ENCODE measurements at regions not wholly inside any gene's neighbourhood (a gene's known extent, or its start where the extent isn't known, plus 50 kb on each side); places are given as distances from the start of the nearest gene placed in this dataset.

DNA sequence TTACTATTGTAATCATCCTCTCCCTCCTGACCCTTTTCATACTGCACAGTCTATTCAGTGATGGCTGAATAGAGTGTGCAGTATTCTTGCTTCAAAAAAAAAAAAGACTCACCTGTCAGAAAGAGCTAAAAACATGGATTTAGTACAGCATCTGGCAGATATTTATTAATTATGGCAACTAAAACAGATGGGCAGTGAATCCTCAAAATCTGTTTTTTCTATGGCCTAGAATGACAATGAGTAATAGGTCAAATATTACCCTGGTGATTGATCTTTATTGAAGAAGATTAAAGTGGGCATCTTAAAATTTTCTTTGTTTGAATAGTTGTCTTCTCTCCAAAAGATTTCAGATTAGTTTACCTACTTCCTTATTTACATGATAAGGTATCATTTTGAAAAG is 543.6 kb downstream of the FOXG1 start:
- in situ Hi-C loops (cut with HindIII; ENCODE audit: low sequenced_read_pairs): no loop called here
- DNase-seq (ENCODE audit: low read depth, low spot score): no peak
- TF ChIP-seq, protein P1, sequence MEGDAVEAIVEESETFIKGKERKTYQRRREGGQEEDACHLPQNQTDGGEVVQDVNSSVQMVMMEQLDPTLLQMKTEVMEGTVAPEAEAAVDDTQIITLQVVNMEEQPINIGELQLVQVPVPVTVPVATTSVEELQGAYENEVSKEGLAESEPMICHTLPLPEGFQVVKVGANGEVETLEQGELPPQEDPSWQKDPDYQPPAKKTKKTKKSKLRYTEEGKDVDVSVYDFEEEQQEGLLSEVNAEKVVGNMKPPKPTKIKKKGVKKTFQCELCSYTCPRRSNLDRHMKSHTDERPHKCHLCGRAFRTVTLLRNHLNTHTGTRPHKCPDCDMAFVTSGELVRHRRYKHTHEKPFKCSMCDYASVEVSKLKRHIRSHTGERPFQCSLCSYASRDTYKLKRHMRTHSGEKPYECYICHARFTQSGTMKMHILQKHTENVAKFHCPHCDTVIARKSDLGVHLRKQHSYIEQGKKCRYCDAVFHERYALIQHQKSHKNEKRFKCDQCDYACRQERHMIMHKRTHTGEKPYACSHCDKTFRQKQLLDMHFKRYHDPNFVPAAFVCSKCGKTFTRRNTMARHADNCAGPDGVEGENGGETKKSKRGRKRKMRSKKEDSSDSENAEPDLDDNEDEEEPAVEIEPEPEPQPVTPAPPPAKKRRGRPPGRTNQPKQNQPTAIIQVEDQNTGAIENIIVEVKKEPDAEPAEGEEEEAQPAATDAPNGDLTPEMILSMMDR (IDR thresholded peaks at IDR 0.05; ENCODE audit: low read depth, low read length): no peak
- H3K4me3 ChIP-seq (ENCODE audit: low read depth, low read length): no peak overlapping the region

DNA sequence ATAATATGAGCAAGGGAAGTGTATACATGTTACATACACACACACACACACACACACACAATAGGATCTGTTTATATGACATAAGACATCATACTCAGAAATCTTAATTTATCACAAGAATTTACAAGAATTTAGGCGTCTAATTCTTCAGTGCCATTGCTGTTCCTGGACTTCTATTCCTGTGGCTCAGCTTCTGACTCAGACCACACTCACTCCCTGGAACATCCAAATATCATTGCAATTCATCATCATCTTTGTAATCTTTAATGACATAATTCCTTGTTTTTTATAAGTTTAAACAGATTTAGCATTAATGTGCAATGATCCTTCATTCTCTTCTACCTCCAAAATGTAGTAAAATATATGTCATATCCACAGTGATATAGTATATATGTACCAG is 544.2 kb downstream of the FOXG1 start:
- in situ Hi-C loops (cut with HindIII; ENCODE audit: low sequenced_read_pairs): no loop called here
- no peak overlapping the region for H3K4me3 ChIP-seq (ENCODE audit: low read depth, low read length)
- TF ChIP-seq, protein P1 (IDR thresholded peaks at IDR 0.05; ENCODE audit: low read depth, low read length): no peak
- peak; percentile 52 for DNase-seq (ENCODE audit: low read depth, low spot score)

GRCh38 chr14:29311983-29312382 is 545.4 kb downstream of the FOXG1 start:
- H3K4me3 ChIP-seq (ENCODE audit: low read depth, low read length): no peak overlapping the region
- TF ChIP-seq, protein P1 (IDR thresholded peaks at IDR 0.05; ENCODE audit: low read depth, low read length): no peak
- DNase-seq (ENCODE audit: low read depth, low spot score): peak; percentile 24
- in situ Hi-C loops (cut with HindIII; ENCODE audit: low sequenced_read_pairs): no loop called here

GRCh38 chr14:29316936-29317335 is 550.3 kb downstream of the FOXG1 start:
- in situ Hi-C loops (cut with HindIII; ENCODE audit: low sequenced_read_pairs): no loop called here
- DNase-seq (ENCODE audit: low read depth, low spot score): no peak
- no peak overlapping the region for H3K4me3 ChIP-seq (ENCODE audit: low read depth, low read length)
- TF ChIP-seq, protein P1 (IDR thresholded peaks at IDR 0.05; ENCODE audit: low read depth, low read length): no peak

DNA sequence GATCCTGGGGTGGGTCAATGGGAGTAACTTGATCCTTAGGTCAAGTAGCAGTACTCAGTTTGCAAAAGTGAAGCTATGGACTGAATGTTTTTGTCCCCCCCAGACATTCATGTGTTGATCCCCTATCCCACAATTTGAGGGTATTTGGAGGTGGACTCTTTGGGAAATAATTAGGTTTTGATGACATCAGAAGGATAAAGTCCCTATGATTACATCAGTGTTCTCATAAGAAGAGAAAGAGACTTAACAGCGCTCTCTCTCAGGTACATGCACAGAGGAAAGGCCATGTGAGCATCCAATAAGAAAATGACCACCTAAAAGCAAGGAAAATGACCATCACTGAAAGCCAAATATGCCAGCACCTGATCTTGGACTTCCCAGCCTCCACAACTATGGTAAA is 550.8 kb downstream of the FOXG1 start:
- no peak for DNase-seq (ENCODE audit: low read depth, low spot score)
- H3K4me3 ChIP-seq (ENCODE audit: low read depth, low read length): no peak overlapping the region
- in situ Hi-C loops (cut with HindIII; ENCODE audit: low sequenced_read_pairs): no loop called here
- TF ChIP-seq, protein P1 (IDR thresholded peaks at IDR 0.05; ENCODE audit: low read depth, low read length): no peak

DNA sequence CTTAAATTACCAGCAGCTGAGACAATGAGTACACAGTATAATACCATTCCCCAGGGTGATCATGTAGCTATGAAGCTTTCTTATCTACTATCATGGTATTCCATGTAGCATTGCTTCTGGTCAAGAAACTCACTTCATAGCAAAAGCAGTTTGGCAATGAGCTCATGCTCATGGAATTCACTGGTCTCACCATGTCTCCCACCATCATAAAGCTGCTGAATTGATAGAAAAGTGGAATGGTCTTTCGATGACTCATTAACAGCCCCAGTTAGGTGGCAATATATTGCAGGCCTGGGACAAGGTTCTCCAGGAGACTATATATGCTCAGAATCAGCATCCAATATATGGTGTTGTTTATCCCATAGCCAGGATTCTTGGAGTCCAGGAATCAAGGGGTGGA is 553.7 kb downstream of the FOXG1 start:
- peak; percentile 56 for DNase-seq (ENCODE audit: low read depth, low spot score)
- TF ChIP-seq, protein P1 (IDR thresholded peaks at IDR 0.05; ENCODE audit: low read depth, low read length): no peak
- H3K4me3 ChIP-seq (ENCODE audit: low read depth, low read length): no peak overlapping the region
- in situ Hi-C loops (cut with HindIII; ENCODE audit: low sequenced_read_pairs): no loop called here

DNA sequence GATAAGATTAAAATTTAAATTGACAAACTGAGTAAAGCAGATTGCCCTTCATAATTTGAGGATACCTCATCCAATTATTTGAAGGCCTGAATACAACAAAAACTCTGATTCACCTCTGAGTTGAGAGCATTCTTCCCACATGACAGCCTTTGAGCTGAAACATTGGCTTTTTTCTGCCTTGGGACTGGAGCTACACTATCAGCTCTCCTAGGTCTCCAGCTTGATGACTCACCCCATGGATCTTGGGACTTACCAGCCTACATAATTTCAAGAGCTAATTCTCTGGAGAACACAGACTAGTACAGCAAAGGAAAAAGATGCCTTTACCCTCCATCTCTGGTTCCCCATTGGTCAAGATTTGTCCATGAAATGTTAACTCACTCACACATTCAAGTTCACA is 555.1 kb downstream of the FOXG1 start:
- TF ChIP-seq, protein P1 (IDR thresholded peaks at IDR 0.05; ENCODE audit: low read depth, low read length): no peak
- no peak overlapping the region for H3K4me3 ChIP-seq (ENCODE audit: low read depth, low read length)
- in situ Hi-C loops (cut with HindIII; ENCODE audit: low sequenced_read_pairs): no loop called here
- peak; percentile 72 for DNase-seq (ENCODE audit: low read depth, low spot score)

Measured in astrocyte of the spinal cord (primary cell).